Right atrium auricular region (tissue), 2 donors: ENCODE measurements at regions not wholly inside any gene's neighbourhood (a gene's known extent, or its start where the extent isn't known, plus 50 kb on each side); places are given as distances from the start of the nearest gene placed in this dataset.

Experiments
- DNase-seq: peaks from one replicate; pipeline ENCODE4 v3.0.0-alpha.2; 2019; ENCODE audit warnings: low spot score
- H3K27ac ChIP-seq, 2 donors: fragments of 200-600 bp; sonication (generic); 1 replicate in 1 of 2; 2 replicates in 1 of 2; pipeline ENCODE4 v1.5.1; 2016 to 2019
- H3K27me3 ChIP-seq, 2 donors: fragments of 200-600 bp; sonication (generic); one replicate each; pipeline versions ENCODE4 v1.5.1 to v1.6.0; 2017 to 2019
- H3K36me3 ChIP-seq: fragments of 200-600 bp; sonication (generic); one replicate; pipeline ENCODE4 v1.5.1; 2016
- H3K4me1 ChIP-seq, 2 donors: fragments of 200-600 bp; sonication (generic); one replicate each; pipeline versions ENCODE4 v1.5.1 to v1.6.0; 2017 to 2019
- H3K4me3 ChIP-seq, 2 donors: fragments of 200-600 bp; sonication (generic); 1 replicate in 1 of 2; 2 replicates in 1 of 2; pipeline ENCODE4 v1.5.1; 2017 to 2019; ENCODE audit warnings: mild to moderate bottlenecking in 1 of 2, moderate library complexity in 1 of 2
- H3K9me3 ChIP-seq, 2 donors: fragments of 200-600 bp; sonication (generic); one replicate each; pipeline ENCODE4 v1.5.1; 2019
- TF ChIP-seq, protein P1 (sequence below), 2 donors: fragments of 200-600 bp; sonication (generic); IDR thresholded peaks; one replicate each; pipeline ENCODE4 v1.5.1; 2019; ENCODE audit warnings: antibody characterized with exemption in 2 of 2

DNA sequence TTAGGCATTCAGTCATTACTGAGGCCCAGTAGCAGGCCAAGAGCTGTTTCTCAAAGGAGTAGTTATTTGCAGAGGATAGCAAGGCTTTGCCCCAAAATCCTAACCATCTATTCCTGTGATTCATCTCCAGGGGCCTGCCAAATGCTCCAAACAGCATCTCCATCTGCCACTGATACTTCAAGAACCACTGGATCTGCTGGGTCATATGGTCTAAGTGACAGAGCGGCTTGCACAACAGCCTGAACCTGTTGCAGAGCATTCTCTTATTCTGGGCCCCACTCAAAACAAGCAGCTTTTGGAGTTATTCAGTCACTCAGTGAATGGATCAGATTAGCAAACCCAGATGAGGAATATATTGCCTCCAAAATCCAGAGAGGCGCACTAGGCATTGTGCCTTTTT lies 68.8 kb upstream of the ALDH1A3 start:
- no peak for DNase-seq
- Histone ChIP-seq H3K27ac (no peak overlapping the region), H3K4me3 (no peak overlapping the region), H3K27me3 (no peaks in the 10 kb centered on the region), H3K36me3 (no peaks in the 10 kb centered on the region), H3K4me1 (no peaks in the 10 kb centered on the region), H3K9me3 (peaks cover 0 to 8% of the 10 kb centered on the region in 2 donors)
- TF ChIP-seq, protein P1, sequence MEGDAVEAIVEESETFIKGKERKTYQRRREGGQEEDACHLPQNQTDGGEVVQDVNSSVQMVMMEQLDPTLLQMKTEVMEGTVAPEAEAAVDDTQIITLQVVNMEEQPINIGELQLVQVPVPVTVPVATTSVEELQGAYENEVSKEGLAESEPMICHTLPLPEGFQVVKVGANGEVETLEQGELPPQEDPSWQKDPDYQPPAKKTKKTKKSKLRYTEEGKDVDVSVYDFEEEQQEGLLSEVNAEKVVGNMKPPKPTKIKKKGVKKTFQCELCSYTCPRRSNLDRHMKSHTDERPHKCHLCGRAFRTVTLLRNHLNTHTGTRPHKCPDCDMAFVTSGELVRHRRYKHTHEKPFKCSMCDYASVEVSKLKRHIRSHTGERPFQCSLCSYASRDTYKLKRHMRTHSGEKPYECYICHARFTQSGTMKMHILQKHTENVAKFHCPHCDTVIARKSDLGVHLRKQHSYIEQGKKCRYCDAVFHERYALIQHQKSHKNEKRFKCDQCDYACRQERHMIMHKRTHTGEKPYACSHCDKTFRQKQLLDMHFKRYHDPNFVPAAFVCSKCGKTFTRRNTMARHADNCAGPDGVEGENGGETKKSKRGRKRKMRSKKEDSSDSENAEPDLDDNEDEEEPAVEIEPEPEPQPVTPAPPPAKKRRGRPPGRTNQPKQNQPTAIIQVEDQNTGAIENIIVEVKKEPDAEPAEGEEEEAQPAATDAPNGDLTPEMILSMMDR (IDR thresholded peaks at IDR 0.05): no peak

DNA sequence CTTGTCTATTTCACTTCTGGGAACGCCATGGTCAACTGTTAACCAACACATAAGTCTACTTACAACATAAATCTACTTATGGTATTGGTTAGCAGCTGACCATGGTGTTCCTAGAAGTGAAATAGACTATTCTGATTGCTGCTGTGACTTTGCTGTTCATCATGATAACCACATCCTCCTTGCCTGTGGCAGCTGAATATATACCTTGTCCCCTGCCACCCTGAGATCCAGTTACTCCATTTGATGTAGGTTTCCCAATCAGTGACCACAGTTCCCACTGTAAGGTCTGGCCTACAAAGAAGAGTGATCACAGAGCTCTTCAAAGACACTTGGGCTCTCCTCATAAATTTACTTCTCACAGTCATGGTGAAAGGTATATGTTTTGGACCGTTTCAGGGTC lies 66.8 kb upstream of the ALDH1A3 start:
- Histone ChIP-seq H3K27me3 (no peaks in the 10 kb centered on the region), H3K36me3 (no peaks in the 10 kb centered on the region), H3K9me3 (peaks cover 0 to 14% of the 10 kb centered on the region in 2 donors), H3K27ac (no peak overlapping the region), H3K4me3 (no peak overlapping the region), H3K4me1 (no peaks in the 10 kb centered on the region)
- TF ChIP-seq, protein P1 (IDR thresholded peaks at IDR 0.05): no peak
- no peak for DNase-seq

DNA sequence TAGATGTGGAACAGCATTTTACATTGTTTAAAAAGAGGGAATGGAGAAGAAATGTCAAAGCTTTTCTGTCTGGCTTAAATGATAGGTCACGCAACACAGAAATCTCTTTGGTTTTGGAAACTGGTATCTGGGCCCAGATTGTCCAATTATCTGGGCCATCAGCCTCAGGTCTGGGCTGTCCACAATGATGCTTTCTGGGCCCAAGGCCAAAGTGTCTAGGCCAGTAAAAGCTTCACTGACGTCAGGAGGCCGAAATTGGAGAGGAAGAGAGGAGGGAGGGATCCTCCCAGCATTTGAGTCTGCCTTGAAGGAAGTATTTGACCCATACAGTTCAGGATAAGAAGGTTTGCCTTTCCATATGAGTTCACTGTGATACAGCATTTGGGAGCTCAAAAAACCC lies 60.7 kb upstream of the ALDH1A3 start:
- peaks cover 0 to 25% of the 10 kb centered on the region in 2 donors for H3K9me3 ChIP-seq
- no peak overlapping the region for H3K27ac ChIP-seq
- no peaks in the 10 kb centered on the region for H3K36me3 ChIP-seq
- DNase-seq: no peak
- H3K4me1 ChIP-seq: no peaks in the 10 kb centered on the region
- TF ChIP-seq, protein P1 (IDR thresholded peaks at IDR 0.05): no peak
- H3K4me3 ChIP-seq: no peak overlapping the region
- no peaks in the 10 kb centered on the region for H3K27me3 ChIP-seq

DNA sequence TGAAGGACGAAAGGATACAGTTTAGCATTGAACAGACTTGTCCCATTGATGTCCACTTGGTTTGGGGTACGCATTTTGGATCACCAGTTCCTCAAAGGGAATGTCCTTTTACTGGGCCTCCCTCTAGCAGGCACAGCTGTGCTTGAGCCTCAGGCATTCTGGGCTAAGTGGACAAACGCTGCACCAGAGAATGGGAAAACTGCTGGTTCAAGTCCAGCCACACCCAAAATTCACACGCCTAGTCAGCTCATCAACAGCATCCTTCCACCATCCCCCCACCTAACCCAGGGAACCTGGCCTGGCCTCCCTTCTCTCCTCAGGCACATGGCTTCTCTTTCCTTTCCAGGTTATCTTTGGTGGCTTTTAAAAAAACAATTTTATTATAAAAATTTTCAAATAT lies 59.1 kb upstream of the ALDH1A3 start:
- Histone ChIP-seq H3K9me3 (peaks cover 0 to 21% of the 10 kb centered on the region in 2 donors), H3K4me3 (no peak overlapping the region), H3K27me3 (no peaks in the 10 kb centered on the region), H3K27ac (no peak overlapping the region), H3K4me1 (no peaks in the 10 kb centered on the region), H3K36me3 (no peaks in the 10 kb centered on the region)
- no peak for DNase-seq
- TF ChIP-seq, protein P1 (IDR thresholded peaks at IDR 0.05): no peak

DNA sequence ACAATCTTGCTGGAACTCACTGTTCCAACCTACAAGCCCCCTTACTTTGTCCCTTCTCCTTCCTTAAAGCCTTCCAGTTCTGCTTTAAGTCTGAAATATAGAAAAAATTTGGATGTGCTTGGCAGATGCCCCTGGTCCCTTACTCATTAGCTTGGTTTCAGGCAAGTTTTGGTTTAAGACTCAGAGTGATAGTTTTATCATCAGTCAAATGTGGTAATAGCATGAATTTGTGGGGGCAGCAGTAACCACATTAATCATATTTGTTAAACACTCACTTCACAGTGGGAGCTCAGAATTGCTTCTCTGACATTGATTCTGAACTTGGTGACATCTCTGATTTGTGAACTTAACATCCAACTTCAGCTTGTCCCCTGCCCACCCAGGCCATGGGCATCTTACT lies 58.3 kb upstream of the ALDH1A3 start:
- Histone ChIP-seq H3K27me3 (no peaks in the 10 kb centered on the region), H3K4me3 (no peak overlapping the region), H3K27ac (no peak overlapping the region), H3K4me1 (no peaks in the 10 kb centered on the region), H3K36me3 (no peaks in the 10 kb centered on the region), H3K9me3 (peaks cover 0 to 13% of the 10 kb centered on the region in 2 donors)
- DNase-seq: no peak
- TF ChIP-seq, protein P1 (IDR thresholded peaks at IDR 0.05): no peak

DNA sequence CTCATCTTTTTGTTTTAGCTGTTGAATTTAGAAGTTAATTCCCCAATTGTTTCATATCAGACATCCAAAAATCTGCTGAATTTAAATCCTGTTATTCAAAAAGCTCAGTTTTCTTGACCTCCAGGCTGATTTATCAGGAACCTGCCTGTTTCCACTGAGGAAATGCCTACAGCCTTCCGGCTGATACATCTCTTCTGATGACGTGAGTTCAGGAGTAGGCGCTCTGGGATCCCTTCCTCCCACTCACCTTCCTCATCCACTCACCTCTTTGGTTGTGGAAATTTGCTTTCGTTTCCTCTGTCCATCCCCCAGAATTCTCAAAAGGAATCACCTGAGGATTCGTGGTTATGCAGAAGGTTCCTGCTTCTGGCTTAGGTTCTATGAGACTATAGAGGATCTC lies 55.4 kb upstream of the ALDH1A3 start:
- H3K4me1 ChIP-seq: no peaks in the 10 kb centered on the region
- TF ChIP-seq, protein P1 (IDR thresholded peaks at IDR 0.05): no peak
- no peaks in the 10 kb centered on the region for H3K27me3 ChIP-seq
- peaks cover 0 to 18% of the 10 kb centered on the region in 2 donors for H3K9me3 ChIP-seq
- H3K4me3 ChIP-seq: no peak overlapping the region
- DNase-seq: no peak
- H3K27ac ChIP-seq: no peak overlapping the region
- H3K36me3 ChIP-seq: no peaks in the 10 kb centered on the region
